HEK293 (cell line): ENCODE measurements at regions not wholly inside any gene's neighbourhood (a gene's known extent, or its start where the extent isn't known, plus 50 kb on each side); places are given as distances from the start of the nearest gene placed in this dataset.

Experiments used
- IKZF3 ChIP-seq: fragments of 450-650 bp; IDR thresholded peaks from 2 replicates; pipeline ENCODE4 v1.5.0; 2018; ENCODE audit warnings: missing biosample characterization, mild to moderate bottlenecking, missing genetic modification characterization, moderate library complexity
- MYNN ChIP-seq: fragments of 450-650 bp; formaldehyde crosslinking; IDR thresholded peaks from 2 replicates; pipeline ENCODE4 v1.5.1; 2016; ENCODE audit warnings: missing biosample characterization, missing genetic modification characterization, borderline replicate concordance
- MZF1 ChIP-seq: fragments of 450-650 bp; formaldehyde crosslinking; IDR thresholded peaks from 2 replicates; pipeline ENCODE4 v1.5.1; 2017; ENCODE audit warnings: missing biosample characterization, missing genetic modification characterization, borderline replicate concordance
- YY1 ChIP-seq: fragments of 450-650 bp; formaldehyde crosslinking; IDR thresholded peaks from 2 replicates; pipeline ENCODE4 v1.5.1; 2018; ENCODE audit warnings: missing biosample characterization, missing genetic modification characterization
- ZBTB21 ChIP-seq: fragments of 450-650 bp; formaldehyde crosslinking; IDR thresholded peaks from 2 replicates; pipeline ENCODE4 v1.5.1; 2017; ENCODE audit warnings: missing biosample characterization, missing genetic modification characterization
- ZNF112 ChIP-seq: fragments of 450-650 bp; formaldehyde crosslinking; IDR thresholded peaks from 2 replicates; pipeline ENCODE4 v1.5.0; 2017; ENCODE audit warnings: missing biosample characterization, missing genetic modification characterization
- ZNF138 ChIP-seq: fragments of 450-650 bp; formaldehyde crosslinking; IDR thresholded peaks from 2 replicates; pipeline ENCODE4 v1.5.1; 2016; ENCODE audit warnings: missing biosample characterization, missing genetic modification characterization, borderline replicate concordance
- ZNF302 ChIP-seq: fragments of 450-650 bp; formaldehyde crosslinking; IDR thresholded peaks from 2 replicates; pipeline ENCODE4 v1.5.1; 2016; ENCODE audit warnings: missing biosample characterization, missing genetic modification characterization, low read depth
- ZNF366 ChIP-seq: fragments of 450-650 bp; formaldehyde crosslinking; conservative IDR thresholded peaks from 2 replicates; pipeline ENCODE4 v1.5.1; 2016; ENCODE audit warnings: missing biosample characterization, missing genetic modification characterization
- ZNF473 ChIP-seq: fragments of 450-650 bp; formaldehyde crosslinking; IDR thresholded peaks from 2 replicates; pipeline ENCODE4 v1.5.1; 2017; ENCODE audit warnings: missing biosample characterization, missing genetic modification characterization
- ZNF776 ChIP-seq: fragments of 450-650 bp; formaldehyde crosslinking; IDR thresholded peaks from 2 replicates; pipeline ENCODE4 v1.5.0; 2017; ENCODE audit warnings: missing biosample characterization, missing genetic modification characterization, borderline replicate concordance
- ZNF830 ChIP-seq: fragments of 450-650 bp; IDR thresholded peaks from 2 replicates; pipeline ENCODE4 v1.5.0; 2018; ENCODE audit warnings: missing biosample characterization, missing genetic modification characterization, low read depth, mild to moderate bottlenecking, moderate library complexity
- TF ChIP-seq, protein P1 (sequence below): fragments of 450-650 bp; formaldehyde crosslinking; IDR thresholded peaks from 2 replicates; pipeline ENCODE4 v1.5.1; 2016; ENCODE audit warnings: missing biosample characterization, missing genetic modification characterization
- TF ChIP-seq, protein P2 (sequence below): fragments of 450-650 bp; formaldehyde crosslinking; IDR thresholded peaks from 2 replicates; pipeline ENCODE4 v1.5.1; 2016; ENCODE audit warnings: missing biosample characterization, missing genetic modification characterization

DNA sequence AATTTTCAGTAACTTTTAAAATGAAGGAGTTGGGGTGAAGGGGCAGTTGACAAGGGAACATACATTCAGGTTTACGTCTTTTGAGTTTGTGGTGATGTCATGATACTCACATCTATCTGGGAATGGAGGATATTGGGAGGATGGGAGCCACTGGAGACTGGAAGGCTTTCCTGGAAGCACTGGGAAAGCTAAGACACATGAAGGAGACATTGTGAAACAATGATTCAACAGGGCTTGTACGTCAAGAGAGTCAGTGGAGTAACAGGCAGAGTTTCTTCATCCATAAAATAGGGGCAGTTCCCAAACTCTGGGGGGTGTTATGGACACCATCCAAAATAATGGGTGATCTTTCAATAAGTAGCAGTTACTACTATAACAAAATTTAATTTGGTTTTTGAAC is 572.8 kb downstream of the CCDC171 start:
- TF ChIP-seq YY1 (tag by site-specific recombination): no peak
- TF ChIP-seq, protein P1, sequence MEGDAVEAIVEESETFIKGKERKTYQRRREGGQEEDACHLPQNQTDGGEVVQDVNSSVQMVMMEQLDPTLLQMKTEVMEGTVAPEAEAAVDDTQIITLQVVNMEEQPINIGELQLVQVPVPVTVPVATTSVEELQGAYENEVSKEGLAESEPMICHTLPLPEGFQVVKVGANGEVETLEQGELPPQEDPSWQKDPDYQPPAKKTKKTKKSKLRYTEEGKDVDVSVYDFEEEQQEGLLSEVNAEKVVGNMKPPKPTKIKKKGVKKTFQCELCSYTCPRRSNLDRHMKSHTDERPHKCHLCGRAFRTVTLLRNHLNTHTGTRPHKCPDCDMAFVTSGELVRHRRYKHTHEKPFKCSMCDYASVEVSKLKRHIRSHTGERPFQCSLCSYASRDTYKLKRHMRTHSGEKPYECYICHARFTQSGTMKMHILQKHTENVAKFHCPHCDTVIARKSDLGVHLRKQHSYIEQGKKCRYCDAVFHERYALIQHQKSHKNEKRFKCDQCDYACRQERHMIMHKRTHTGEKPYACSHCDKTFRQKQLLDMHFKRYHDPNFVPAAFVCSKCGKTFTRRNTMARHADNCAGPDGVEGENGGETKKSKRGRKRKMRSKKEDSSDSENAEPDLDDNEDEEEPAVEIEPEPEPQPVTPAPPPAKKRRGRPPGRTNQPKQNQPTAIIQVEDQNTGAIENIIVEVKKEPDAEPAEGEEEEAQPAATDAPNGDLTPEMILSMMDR (tag by site-specific recombination): no peak
- TF ChIP-seq IKZF3: no peak
- no peak for TF ChIP-seq ZNF302 (tag by site-specific recombination)
- TF ChIP-seq ZNF830 (tag by site-specific recombination): no peak
- TF ChIP-seq ZBTB21: no peak
- no peak for TF ChIP-seq MZF1 (tag by site-specific recombination)
- TF ChIP-seq ZNF138 (tag by site-specific recombination): no peak
- TF ChIP-seq ZNF776 (tag by site-specific recombination): no peak
- TF ChIP-seq MYNN: no peak
- TF ChIP-seq, protein P2, sequence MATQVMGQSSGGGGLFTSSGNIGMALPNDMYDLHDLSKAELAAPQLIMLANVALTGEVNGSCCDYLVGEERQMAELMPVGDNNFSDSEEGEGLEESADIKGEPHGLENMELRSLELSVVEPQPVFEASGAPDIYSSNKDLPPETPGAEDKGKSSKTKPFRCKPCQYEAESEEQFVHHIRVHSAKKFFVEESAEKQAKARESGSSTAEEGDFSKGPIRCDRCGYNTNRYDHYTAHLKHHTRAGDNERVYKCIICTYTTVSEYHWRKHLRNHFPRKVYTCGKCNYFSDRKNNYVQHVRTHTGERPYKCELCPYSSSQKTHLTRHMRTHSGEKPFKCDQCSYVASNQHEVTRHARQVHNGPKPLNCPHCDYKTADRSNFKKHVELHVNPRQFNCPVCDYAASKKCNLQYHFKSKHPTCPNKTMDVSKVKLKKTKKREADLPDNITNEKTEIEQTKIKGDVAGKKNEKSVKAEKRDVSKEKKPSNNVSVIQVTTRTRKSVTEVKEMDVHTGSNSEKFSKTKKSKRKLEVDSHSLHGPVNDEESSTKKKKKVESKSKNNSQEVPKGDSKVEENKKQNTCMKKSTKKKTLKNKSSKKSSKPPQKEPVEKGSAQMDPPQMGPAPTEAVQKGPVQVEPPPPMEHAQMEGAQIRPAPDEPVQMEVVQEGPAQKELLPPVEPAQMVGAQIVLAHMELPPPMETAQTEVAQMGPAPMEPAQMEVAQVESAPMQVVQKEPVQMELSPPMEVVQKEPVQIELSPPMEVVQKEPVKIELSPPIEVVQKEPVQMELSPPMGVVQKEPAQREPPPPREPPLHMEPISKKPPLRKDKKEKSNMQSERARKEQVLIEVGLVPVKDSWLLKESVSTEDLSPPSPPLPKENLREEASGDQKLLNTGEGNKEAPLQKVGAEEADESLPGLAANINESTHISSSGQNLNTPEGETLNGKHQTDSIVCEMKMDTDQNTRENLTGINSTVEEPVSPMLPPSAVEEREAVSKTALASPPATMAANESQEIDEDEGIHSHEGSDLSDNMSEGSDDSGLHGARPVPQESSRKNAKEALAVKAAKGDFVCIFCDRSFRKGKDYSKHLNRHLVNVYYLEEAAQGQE (tag by site-specific recombination): no peak
- no peak for TF ChIP-seq ZNF112 (tag by site-specific recombination)
- TF ChIP-seq ZNF473 (tag by site-specific recombination): no peak
- no peak for TF ChIP-seq ZNF366
